ENCODE measurements at regions not wholly inside any gene's neighbourhood (a gene's known extent, or its start where the extent isn't known, plus 50 kb on each side); places are given as distances from the start of the nearest gene placed in this dataset.

DNA sequence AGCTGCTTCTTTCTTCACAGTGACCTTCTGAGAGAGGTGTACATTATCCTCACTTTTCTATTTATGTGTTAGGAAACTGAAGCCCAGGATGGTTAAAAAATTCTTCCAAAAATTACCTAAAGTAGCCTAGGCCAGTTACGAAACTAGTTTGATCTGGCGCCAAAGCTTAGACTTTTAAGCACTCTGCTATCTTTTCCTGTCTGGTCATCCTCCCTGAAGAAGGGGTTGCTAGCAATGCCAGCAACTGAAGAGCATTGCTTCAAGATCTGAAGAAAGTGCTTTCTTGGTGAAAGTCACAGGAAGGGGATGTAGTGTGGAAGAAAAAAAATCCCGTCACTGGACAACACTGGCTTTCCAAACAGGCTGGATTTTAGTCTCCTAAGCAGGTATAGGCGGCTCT is 618.8 kb upstream of the GRM7 start:
- TF ChIP-seq, protein P1, sequence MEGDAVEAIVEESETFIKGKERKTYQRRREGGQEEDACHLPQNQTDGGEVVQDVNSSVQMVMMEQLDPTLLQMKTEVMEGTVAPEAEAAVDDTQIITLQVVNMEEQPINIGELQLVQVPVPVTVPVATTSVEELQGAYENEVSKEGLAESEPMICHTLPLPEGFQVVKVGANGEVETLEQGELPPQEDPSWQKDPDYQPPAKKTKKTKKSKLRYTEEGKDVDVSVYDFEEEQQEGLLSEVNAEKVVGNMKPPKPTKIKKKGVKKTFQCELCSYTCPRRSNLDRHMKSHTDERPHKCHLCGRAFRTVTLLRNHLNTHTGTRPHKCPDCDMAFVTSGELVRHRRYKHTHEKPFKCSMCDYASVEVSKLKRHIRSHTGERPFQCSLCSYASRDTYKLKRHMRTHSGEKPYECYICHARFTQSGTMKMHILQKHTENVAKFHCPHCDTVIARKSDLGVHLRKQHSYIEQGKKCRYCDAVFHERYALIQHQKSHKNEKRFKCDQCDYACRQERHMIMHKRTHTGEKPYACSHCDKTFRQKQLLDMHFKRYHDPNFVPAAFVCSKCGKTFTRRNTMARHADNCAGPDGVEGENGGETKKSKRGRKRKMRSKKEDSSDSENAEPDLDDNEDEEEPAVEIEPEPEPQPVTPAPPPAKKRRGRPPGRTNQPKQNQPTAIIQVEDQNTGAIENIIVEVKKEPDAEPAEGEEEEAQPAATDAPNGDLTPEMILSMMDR (IDR thresholded peaks at IDR 0.05): no peak
- TF ChIP-seq POLR2A (IDR thresholded peaks at IDR 0.05): no peak

All from Peyer's patch (tissue), 4 donors.